Natural killer cell (primary cell): ENCODE measurements at regions not wholly inside any gene's neighbourhood (a gene's known extent, or its start where the extent isn't known, plus 50 kb on each side); places are given as distances from the start of the nearest gene placed in this dataset.

Experiments used
- ATAC-seq, 3 donors: fragments of 150-1000 bp in 2 of 3; fragments of 200-7000 bp in 1 of 3; cut with Tn5 transposase; 1 replicate in 1 of 3; 2 replicates in 2 of 3; pipeline ENCODE4 v1.10.0; 2021; ENCODE audit warnings: mild to moderate bottlenecking in 2 of 3, moderate library complexity in 2 of 3
- DNase-seq, 2 donors: peaks; one replicate each; pipeline versions ENCODE4 v3.0.0 to v3.0.0-alpha.2; 2013 to 2021; ENCODE audit warnings: mixed read lengths in 1 of 2
- H3K27ac ChIP-seq: one replicate; pipeline ENCODE4 v1.5.1; 2013; ENCODE audit warnings: mild to moderate bottlenecking, low read length
- H3K27me3 ChIP-seq: one replicate; pipeline ENCODE4 v1.6.1; 2013; ENCODE audit warnings: low read length; ENCODE audit not compliant: control insufficient read depth, insufficient read depth
- H3K36me3 ChIP-seq: one replicate; pipeline ENCODE4 v1.6.1; 2013; ENCODE audit warnings: low read length; ENCODE audit not compliant: control insufficient read depth, insufficient read depth
- H3K4me1 ChIP-seq: one replicate; pipeline ENCODE4 v1.6.1; 2013; ENCODE audit warnings: low read length; ENCODE audit not compliant: control insufficient read depth, insufficient read depth
- H3K4me3 ChIP-seq: one replicate; pipeline ENCODE4 v1.5.1; 2013; ENCODE audit warnings: low read length
- H3K9me3 ChIP-seq: one replicate; pipeline ENCODE4 v1.6.1; 2013; ENCODE audit warnings: low read length; ENCODE audit not compliant: control insufficient read depth, insufficient read depth
- H3K27ac Mint-ChIP-seq, 2 donors: one replicate each; pipeline ENCODE4 v1.8.0; 2022; ENCODE audit warnings: mild to moderate bottlenecking in 2 of 2, mixed read lengths in 2 of 2, moderate library complexity in 1 of 2
- H3K27me3 Mint-ChIP-seq, 2 donors: one replicate each; pipeline ENCODE4 v1.8.0; 2022; ENCODE audit warnings: low read depth in 2 of 2, mixed read lengths in 2 of 2
- H3K36me3 Mint-ChIP-seq: one replicate; pipeline ENCODE4 v1.8.0; 2022; ENCODE audit warnings: mixed read lengths
- H3K4me1 Mint-ChIP-seq, 2 donors: one replicate each; pipeline ENCODE4 v1.8.0; 2022; ENCODE audit warnings: mixed read lengths in 2 of 2
- H3K4me3 Mint-ChIP-seq: one replicate; pipeline ENCODE4 v1.8.0; 2022; ENCODE audit warnings: mild to moderate bottlenecking, moderate library complexity, mixed read lengths
- H3K9me3 Mint-ChIP-seq, 2 donors: one replicate each; pipeline ENCODE4 v1.8.0; 2022; ENCODE audit warnings: mixed read lengths in 2 of 2
- CTCF ChIP-seq: fragments of 200-600 bp; IDR thresholded peaks from one replicate; pipeline ENCODE4 v1.8.0; 2022; ENCODE audit warnings: antibody characterized with exemption
- WGBS: methylation state at CpG from one replicate; pipeline ENCODE4 v1.1.7; 2013; ENCODE audit warnings: missing lambda C conversion rate; ENCODE audit not compliant: insufficient coverage; 5-methylcytosine and 5-hydroxymethylcytosine counted together
- intact Hi-C: fragments of 100-400 bp; cut with micrococcal nuclease; formaldehyde crosslinking; loops from one replicate; pipeline ENCODE4 v1.14.2; 2022

GRCh38 chr1:232518349-232518748 lies 111.6 kb downstream of the SIPA1L2 start:
- H3K4me1 Mint-ChIP-seq: peaks cover 13 to 14% of the 10 kb centered on the region in 2 donors
- DNase-seq: no peak
- no peak for TF ChIP-seq CTCF
- H3K36me3 Mint-ChIP-seq: no peaks in the 10 kb centered on the region
- intact Hi-C loops: no loop called here
- no peaks in the 10 kb centered on the region for H3K9me3 Mint-ChIP-seq
- no peak for ATAC-seq
- Histone ChIP-seq H3K27me3 (no peaks in the 10 kb centered on the region), H3K27ac (no peak overlapping the region), H3K4me1 (peaks cover 6% of the 10 kb centered on the region), H3K9me3 (no peaks in the 10 kb centered on the region), H3K36me3 (no peaks in the 10 kb centered on the region), H3K4me3 (no peak overlapping the region)
- H3K4me3 Mint-ChIP-seq: no peak overlapping the region
- H3K27me3 Mint-ChIP-seq: peaks cover 28 to 52% of the 10 kb centered on the region in 2 donors
- no peak overlapping the region for H3K27ac Mint-ChIP-seq
- WGBS: 90% methylated on average over 5 of the region's 5 CpGs

GRCh38 chr1:232517204-232517603 lies 112.7 kb downstream of the SIPA1L2 start:
- Mint-ChIP-seq H3K27ac (no peak overlapping the region), H3K27me3 (peaks cover 29 to 53% of the 10 kb centered on the region in 2 donors), H3K9me3 (no peaks in the 10 kb centered on the region), H3K4me1 (peaks cover 7 to 8% of the 10 kb centered on the region in 2 donors), H3K4me3 (no peak overlapping the region), H3K36me3 (no peaks in the 10 kb centered on the region)
- WGBS: 95% methylated on average over 2 of the region's 4 CpGs
- Histone ChIP-seq H3K36me3 (no peaks in the 10 kb centered on the region), H3K27me3 (no peaks in the 10 kb centered on the region), H3K9me3 (no peaks in the 10 kb centered on the region), H3K27ac (no peak overlapping the region), H3K4me1 (peaks cover 6% of the 10 kb centered on the region), H3K4me3 (no peak overlapping the region)
- DNase-seq: no peak
- intact Hi-C loops: no loop called here
- ATAC-seq: no peak
- no peak for TF ChIP-seq CTCF

GRCh38 chr1:232515706-232516105 lies 114.2 kb downstream of the SIPA1L2 start:
- Mint-ChIP-seq H3K4me3 (no peak overlapping the region), H3K36me3 (no peaks in the 10 kb centered on the region), H3K27ac (no peak overlapping the region), H3K27me3 (peaks cover 21 to 55% of the 10 kb centered on the region in 2 donors), H3K4me1 (no peaks in the 10 kb centered on the region), H3K9me3 (no peaks in the 10 kb centered on the region)
- Histone ChIP-seq H3K4me3 (no peak overlapping the region), H3K9me3 (no peaks in the 10 kb centered on the region), H3K27ac (no peak overlapping the region), H3K4me1 (no peaks in the 10 kb centered on the region), H3K36me3 (no peaks in the 10 kb centered on the region), H3K27me3 (no peaks in the 10 kb centered on the region)
- no peak for ATAC-seq
- TF ChIP-seq CTCF: no peak
- no peak for DNase-seq
- intact Hi-C loops: no loop called here
- 97% methylated on average over 1 of the region's 1 CpG for WGBS

- no peak for TF ChIP-seq CTCF
- 95% methylated on average over 5 of the region's 5 CpGs for WGBS
- intact Hi-C loops: no loop called here
- H3K9me3 Mint-ChIP-seq: no peaks in the 10 kb centered on the region
- peaks cover 25 to 58% of the 10 kb centered on the region in 2 donors for H3K27me3 Mint-ChIP-seq
- H3K4me3 ChIP-seq: no peak overlapping the region
- H3K36me3 ChIP-seq: no peaks in the 10 kb centered on the region
- H3K4me1 Mint-ChIP-seq: no peaks in the 10 kb centered on the region
- no peaks in the 10 kb centered on the region for H3K4me1 ChIP-seq
- H3K4me3 Mint-ChIP-seq: no peak overlapping the region
- H3K36me3 Mint-ChIP-seq: no peaks in the 10 kb centered on the region
- H3K27ac ChIP-seq: no peak overlapping the region
- no peak for ATAC-seq
- no peak for DNase-seq
- H3K9me3 ChIP-seq: no peaks in the 10 kb centered on the region
- H3K27me3 ChIP-seq: no peaks in the 10 kb centered on the region
- H3K27ac Mint-ChIP-seq: no peak overlapping the region
Measured at GRCh38 chr1:232512712-232513111, 117.2 kb downstream of the SIPA1L2 start.
